Cerebellar cortex (tissue), 1 donor: ENCODE measurements at regions not wholly inside any gene's neighbourhood (a gene's known extent, or its start where the extent isn't known, plus 50 kb on each side); places are given as distances from the start of the nearest gene placed in this dataset.
"Not testable (repeated sequence)": the region's sequence is repeated elsewhere in the genome, so short reads cannot be mapped to it uniquely, and the experiment has no call there.

Source experiments
- DNase-seq: peaks from one replicate; pipeline ENCODE4 v3.0.0-alpha.2; 2015; ENCODE audit warnings: low spot score

DNA sequence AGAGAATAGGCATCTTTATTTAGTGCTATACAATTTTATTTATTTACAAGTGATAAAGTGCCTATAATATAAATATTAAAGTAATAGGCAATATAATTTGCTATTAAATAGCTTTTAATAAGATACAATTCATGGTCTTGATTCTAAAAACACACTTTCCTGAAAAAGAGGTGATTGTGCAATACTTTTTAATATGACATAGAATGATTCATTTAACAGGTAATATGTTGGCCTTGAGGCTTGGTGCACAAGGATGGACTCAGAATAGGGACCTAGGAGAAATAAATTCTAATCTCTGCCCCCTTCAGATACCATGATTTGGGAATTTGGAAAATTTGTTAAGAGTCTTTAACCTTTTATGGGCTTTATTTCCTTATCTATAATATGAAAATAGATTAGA, 149.9 kb upstream of the FUT9 start:
- no peak for DNase-seq

GRCh38 chr6:95866732-95867131, 149.0 kb upstream of the FUT9 start:
- peak; percentile 11 for DNase-seq

DNA sequence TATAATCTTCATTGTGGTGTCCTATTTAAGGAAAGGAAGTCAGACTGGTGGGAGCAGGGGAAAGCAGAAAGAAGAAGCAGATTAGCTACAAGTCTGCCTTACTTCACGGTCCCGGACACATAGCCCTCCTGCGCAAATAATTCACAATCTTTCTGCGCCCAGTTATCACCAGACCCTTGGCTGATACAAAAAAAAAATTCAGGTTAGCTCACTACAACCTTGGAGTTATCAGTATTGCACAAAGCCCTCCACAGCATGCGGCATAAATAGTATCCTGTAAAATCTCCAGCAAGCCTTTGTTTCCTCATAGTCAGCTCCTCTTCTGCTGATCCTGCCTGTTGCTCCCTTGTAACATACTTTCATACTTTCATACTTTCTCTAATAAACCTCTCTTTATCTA, 148.6 kb upstream of the FUT9 start:
- no peak for DNase-seq

DNA sequence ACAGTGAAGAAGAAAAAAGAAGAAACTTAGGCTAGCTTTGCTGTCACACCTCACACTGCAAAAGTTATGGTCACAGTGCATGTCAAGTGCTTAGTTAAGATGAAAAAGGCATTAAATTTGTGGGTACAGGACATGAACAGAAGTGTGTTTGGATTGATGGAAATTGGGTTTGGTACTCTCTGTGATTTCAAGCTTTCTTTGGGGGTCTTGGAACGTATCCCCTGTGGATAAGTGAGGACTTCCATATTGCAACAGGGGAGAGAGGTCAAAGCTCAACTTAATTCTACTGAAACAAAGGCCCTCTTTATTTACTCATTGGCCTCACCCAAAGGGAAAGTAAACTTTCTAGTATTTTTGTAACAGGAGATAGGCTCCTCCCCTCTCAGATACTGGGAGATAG, 138.3 kb upstream of the FUT9 start:
- DNase-seq, result no peak

DNA sequence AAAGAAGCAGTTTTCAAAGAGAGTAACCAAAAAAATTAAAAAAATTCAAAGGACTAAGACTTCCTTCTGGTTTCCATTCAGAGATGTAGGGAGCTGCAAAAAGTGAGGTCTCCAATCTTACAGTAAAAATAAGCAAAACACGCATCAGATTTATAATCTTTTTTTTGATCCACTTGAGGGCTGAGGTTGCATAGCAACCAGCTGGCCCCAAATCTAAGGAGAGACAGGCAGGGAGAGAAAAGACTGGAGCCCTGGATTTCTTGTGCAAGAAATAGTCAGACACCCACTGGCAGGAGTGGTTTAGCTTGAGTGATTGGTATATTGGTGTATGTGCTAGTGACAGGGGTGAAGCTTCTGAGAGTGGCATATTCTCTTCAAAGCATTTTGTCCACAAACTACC, 135.9 kb upstream of the FUT9 start:
- no peak for DNase-seq

DNA sequence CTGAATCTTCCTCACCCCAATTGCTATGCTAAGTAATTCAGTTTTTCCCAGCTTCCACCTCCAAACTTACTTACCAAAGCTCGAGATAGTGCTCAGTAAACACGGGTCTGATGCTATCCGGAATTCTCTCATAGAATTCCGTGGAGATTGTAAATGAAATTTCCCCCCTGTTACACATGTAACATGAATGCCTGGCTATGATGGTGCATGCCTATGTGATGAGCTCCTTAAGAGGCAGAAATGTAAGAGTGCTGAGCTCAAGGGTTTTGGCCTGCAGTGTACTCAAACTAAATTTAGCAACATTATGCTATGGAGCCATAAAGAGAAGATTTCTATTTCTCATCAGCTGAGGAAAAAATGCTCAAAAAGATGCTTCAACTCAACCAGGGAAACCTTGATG, 133.4 kb upstream of the FUT9 start:
- DNase-seq, result no peak

- not testable (repeated sequence) for DNase-seq
These were observed 127.1 kb upstream of the FUT9 start for GRCh38 chr6:95888711-95889110.

- DNase-seq, result no peak
These were observed 110.6 kb upstream of the FUT9 start for GRCh38 chr6:95905132-95905531.

- DNase-seq, result no peak
These were observed 98.7 kb upstream of the FUT9 start for GRCh38 chr6:95917034-95917433.

GRCh38 chr6:95923518-95923917, 92.3 kb upstream of the FUT9 start:
- DNase-seq, result peak; percentile 5

DNA sequence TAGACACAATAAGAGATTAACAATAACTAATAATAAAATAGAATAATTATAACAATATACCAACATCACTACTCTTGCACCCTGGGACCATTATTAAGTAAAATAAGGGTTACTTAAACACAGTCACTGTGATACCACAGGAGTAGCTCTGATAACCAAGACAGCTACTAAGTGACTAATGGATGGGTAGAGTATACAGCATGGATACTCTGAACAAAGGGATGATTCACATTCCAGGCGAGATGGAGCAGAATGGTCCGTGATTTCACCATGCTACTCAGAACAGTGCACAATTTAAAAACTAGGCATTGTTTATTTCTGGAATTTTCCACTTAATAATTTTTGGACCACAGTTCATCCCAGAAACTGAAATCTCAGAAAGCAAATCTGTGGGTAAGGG, 80.0 kb upstream of the FUT9 start:
- DNase-seq, result no peak

DNA sequence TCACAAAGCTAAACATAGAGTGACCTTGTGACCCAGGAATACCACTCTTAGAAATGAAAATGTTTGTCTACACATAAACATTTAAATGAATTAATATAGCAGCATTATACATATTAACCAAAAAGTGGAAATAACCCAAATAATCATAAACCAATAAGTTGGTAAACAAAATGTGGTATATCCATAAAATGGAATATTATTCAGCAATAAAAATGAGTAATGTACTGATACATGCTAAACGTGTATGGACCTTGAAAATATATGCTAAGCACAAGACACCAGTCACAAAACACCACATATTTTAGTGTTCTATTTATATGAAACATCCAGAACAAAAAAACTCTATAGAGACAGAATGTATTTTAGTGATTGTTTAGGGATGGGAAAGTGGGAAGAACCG, 68.9 kb upstream of the FUT9 start:
- DNase-seq, result no peak

DNA sequence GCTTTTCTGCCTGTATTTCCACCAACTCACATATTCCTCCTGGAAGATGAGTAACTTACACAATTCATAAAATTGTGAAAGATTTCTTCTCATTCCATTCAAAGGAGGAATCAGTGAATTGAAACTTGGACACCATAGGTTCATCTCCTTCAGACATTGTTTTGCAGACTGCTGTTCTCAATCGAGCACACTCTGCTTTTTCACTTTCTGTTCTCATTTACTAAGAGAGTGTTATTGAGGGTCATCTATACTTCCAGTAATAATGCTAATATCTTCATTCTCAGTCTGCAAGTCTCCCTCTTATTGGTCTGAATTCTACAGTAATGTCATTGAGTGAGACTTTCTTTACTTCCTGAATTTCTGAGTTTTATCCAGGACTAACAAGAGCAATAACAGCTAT, 67.5 kb upstream of the FUT9 start:
- no peak for DNase-seq

DNA sequence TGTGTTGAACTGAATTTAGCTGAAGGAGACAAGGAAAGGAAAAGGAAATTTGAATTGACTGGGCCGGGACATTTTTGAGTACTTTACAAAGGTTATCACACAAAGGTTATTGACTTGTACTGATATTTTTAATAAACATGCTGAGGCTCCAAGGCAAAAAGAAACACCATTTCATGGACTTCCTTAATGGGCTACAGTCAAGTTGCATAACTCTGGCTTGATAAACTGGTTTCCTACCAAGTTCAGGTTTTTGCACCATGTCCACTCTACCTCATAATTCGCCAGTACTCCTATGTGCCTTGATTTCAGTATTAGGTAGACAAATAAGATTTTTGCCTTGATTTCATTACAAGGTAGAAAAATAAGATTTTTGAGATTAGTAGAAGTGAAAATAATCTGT, 65.8 kb upstream of the FUT9 start:
- DNase-seq, result no peak

DNA sequence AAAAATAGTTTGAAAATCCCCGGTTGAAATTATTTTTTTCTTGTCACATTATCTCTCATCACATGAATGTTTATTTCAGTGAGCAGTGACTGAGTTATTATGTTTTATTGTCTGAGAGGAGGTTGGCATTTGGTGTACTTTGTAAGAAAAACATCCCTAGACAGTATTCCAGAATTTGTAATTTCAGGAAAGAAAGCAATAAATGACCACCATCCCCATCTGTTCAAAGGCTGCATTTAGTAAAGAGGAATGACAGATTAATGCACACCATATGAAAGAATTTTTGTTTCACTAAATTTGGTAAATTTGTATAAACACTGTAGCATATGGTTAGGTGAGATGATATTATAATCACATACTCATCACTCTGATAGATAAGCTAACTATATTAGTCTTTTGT, 57.1 kb upstream of the FUT9 start:
- DNase-seq, result no peak

DNA sequence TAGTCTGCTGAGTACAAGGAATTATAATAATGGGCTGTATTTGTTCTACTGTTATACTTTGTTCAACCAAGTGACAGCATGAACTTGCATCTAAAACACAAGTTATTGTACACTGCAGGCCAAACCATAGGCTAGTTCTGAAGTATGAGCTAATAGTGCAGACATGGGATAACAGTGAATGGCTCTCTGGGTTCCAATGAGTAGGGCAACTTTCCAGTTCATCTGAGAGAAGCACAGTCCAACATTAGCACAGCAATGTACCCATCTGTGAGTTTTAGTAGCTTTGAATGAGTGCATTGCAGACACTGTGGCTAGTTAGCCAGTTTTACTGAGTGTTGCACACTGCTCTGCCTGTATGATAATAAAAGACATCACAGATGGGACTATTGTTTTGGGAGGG, 56.5 kb upstream of the FUT9 start:
- DNase-seq, result peak; percentile 2
